ENCODE measurements at regions not wholly inside any gene's neighbourhood (a gene's known extent, or its start where the extent isn't known, plus 50 kb on each side); places are given as distances from the start of the nearest gene placed in this dataset.
"Not testable (repeated sequence)": the region's sequence is repeated elsewhere in the genome, so short reads cannot be mapped to it uniquely, and the experiment has no call there.

DNA sequence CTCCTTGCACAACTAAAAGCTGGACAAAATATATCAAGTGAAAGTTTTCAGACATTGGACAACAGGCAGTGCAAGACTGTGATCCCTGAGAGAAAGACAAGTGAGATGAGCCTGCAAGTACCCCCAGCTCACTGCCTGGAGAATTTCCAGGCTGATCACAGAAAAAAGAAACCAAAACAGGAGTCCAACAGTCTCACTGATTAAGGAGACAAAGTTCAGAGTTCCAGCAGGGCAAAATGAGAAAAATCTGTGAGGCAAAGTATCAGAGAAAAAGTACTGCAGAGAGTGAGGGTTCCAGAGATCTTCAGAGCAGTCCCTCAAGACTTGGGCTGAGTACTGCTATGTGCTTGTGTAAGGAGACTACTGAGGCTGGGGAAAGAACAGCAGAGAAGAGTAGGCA is 56.0 kb upstream of the PRSS3 start:
- DNase-seq (ENCODE audit: low spot score), result no peak

DNA sequence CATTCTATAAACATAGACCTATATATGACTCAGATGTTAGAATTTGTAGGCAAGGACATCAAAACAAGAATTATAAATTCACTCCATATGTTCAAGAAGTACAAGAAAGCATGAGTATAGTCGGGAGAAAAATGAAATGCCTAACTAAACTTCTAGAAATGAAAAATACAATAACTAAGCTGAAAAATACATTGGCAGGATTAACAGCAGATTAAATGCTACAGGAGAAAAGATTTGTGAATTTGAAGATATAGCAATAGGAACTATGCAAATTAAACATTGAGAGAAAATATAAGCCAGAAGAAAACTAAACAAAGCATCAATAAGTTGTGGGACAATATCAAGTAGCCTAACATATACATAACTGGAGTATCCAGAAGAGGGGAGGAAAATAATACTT is 55.3 kb upstream of the PRSS3 start:
- DNase-seq (ENCODE audit: low spot score), result no peak

- DNase-seq (ENCODE audit: low spot score), result not testable (repeated sequence)
Observed at GRCh38 chr9:33740958-33741357, 54.4 kb upstream of the PRSS3 start.

DNA sequence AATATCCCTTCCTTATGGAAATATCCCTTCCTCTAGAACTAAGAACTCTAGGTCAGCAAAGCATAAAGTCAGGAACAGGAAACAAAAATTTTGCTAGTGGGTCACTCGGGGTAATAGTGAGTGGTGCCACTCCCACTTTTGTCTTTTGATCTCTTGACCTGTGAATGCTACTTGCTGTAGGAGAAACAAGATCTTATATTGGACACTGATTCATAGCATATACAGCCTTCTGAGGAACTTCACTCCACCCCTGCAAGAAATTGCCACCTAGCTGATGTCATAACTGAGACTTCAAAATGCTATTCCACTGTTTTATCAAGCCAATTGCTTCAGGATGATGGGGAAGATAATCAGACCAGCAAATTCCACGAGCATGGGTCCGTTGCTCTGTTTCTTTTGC is 53.3 kb upstream of the PRSS3 start:
- DNase-seq (ENCODE audit: low spot score), result no peak

DNA sequence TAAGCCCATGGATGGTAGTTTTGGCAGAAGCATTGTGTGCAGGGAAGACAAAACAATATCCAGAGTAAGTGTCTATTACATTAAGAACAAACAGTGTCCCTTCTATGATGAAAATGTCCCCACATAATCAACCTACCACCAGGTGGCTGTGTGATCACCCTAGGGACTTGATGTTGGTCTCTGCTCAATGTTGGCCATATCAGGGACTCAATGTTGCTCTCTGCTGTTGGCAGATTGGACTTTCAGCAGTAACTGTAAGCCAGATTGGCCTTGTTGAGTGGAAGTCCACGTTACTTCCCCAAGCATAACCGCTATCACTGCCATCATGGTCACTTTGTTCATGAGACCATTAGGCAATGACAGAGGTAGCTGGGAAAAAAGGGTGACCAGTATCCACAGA is 52.8 kb upstream of the PRSS3 start:
- no peak for DNase-seq (ENCODE audit: low spot score)

All from LoVo (cell line).